T-helper 2 cell (primary cell): ENCODE measurements at regions not wholly inside any gene's neighbourhood (a gene's known extent, or its start where the extent isn't known, plus 50 kb on each side); places are given as distances from the start of the nearest gene placed in this dataset.
"Not testable (repeated sequence)": the region's sequence is repeated elsewhere in the genome, so short reads cannot be mapped to it uniquely, and the experiment has no call there.

Experiments used
- DNase-seq, 5 experiments: peaks; one replicate each; pipeline versions ENCODE4 v3.0.0 to v3.0.0-alpha.2; 2012 to 2022

- no peak for DNase-seq
These were observed 1525.6 kb upstream of the RAG2 start for GRCh38 chr11:38123673-38124072.

GRCh38 chr11:38116616-38117015 is 1518.6 kb upstream of the RAG2 start:
- DNase-seq: not testable (repeated sequence)

- DNase-seq: not testable (repeated sequence)
These were observed 1517.3 kb upstream of the RAG2 start for GRCh38 chr11:38115381-38115780.

GRCh38 chr11:38100836-38101462 is 1502.9 kb upstream of the RAG2 start:
- DNase-seq: no peak

- DNase-seq: no peak
These were observed 1497.2 kb upstream of the RAG2 start for GRCh38 chr11:38095268-38095667.

- no peak for DNase-seq
These were observed 1491.7 kb upstream of the RAG2 start for GRCh38 chr11:38089726-38090125.

GRCh38 chr11:38060920-38061319 is 1462.9 kb upstream of the RAG2 start:
- DNase-seq: no peak

- DNase-seq: no peak
These were observed 1462.1 kb upstream of the RAG2 start for GRCh38 chr11:38060136-38060535.

GRCh38 chr11:38046571-38047135 is 1448.6 kb upstream of the RAG2 start:
- no peak for DNase-seq

GRCh38 chr11:38043060-38043459 is 1445.0 kb upstream of the RAG2 start:
- no peak for DNase-seq

- no peak for DNase-seq
These were observed 1440.7 kb upstream of the RAG2 start for GRCh38 chr11:38038777-38039176.

GRCh38 chr11:38019072-38019775 is 1421.2 kb upstream of the RAG2 start:
- DNase-seq: no peak

- DNase-seq: no peak
These were observed 1416.4 kb upstream of the RAG2 start for GRCh38 chr11:38014405-38014804.

- DNase-seq: no peak
These were observed 1415.1 kb upstream of the RAG2 start for GRCh38 chr11:38013157-38013556.

- DNase-seq: no peak
These were observed 1413.5 kb upstream of the RAG2 start for GRCh38 chr11:38011496-38011895.

- no peak for DNase-seq
These were observed 1411.9 kb upstream of the RAG2 start for GRCh38 chr11:38009932-38010331.

GRCh38 chr11:38006466-38006865 is 1408.4 kb upstream of the RAG2 start:
- DNase-seq: no peak

GRCh38 chr11:38005597-38005996 is 1407.6 kb upstream of the RAG2 start:
- no peak for DNase-seq

GRCh38 chr11:37999171-37999570 is 1401.1 kb upstream of the RAG2 start:
- no peak for DNase-seq

- no peak for DNase-seq
These were observed 1397.8 kb upstream of the RAG2 start for GRCh38 chr11:37995886-37996285.

GRCh38 chr11:37988031-37988430 is 1390.0 kb upstream of the RAG2 start:
- DNase-seq: no peak

GRCh38 chr11:37984991-37985390 is 1387.0 kb upstream of the RAG2 start:
- no peak for DNase-seq

- no peak for DNase-seq
These were observed 1380.6 kb upstream of the RAG2 start for GRCh38 chr11:37978647-37979046.

GRCh38 chr11:37973941-37974340 is 1375.9 kb upstream of the RAG2 start:
- no peak for DNase-seq
